ENCODE measurements at regions not wholly inside any gene's neighbourhood (a gene's known extent, or its start where the extent isn't known, plus 50 kb on each side); places are given as distances from the start of the nearest gene placed in this dataset.

DNA sequence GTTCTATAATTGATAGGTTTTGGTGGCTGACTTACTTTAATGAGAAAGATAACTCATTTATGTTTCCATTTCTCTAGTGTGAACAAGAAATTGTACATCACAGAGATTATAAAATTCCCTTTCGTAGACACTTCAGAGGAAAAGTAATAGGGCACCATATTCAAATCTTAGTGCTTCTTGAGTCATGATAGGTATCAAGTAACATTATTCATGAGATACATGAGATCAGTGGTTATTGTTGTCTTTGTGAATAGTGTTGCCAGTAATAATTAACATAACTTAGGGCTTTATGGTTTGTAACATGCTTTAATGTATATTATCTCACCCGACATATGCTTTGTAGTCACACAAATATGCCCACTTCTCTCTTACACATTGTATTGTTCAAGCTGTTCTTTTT is 73.7 kb upstream of the IL15 start:
- Histone ChIP-seq H3K27ac (ENCODE audit: low read depth, low read length) (no peak overlapping the region), H3K4me1 (replicated peaks in 1 of 4; ENCODE audit: control insufficient read depth in 3 of 4, insufficient read depth in 4 of 4, low read length in 3 of 4) (0 out of 7 replicates have a peak, but pooled peaks cover 0 to 2% (median 0%) of the 10 kb centered on the region in 4 experiments), H2BK20ac (ENCODE audit: low read length) (no peak overlapping the region), H3K23ac (ENCODE audit: insufficient read length) (no peak overlapping the region), H3K14ac (ENCODE audit: insufficient read length) (no peak overlapping the region), H2BK15ac (ENCODE audit: low read length) (no peak overlapping the region), H3K23me2 (ENCODE audit: low read depth, low read length) (no peaks in the 10 kb centered on the region), H2BK120ac (replicated peaks; ENCODE audit: low read depth, low read length) (no peak overlapping the region), H3K79me2 (ENCODE audit: control insufficient read depth in 1 of 2, insufficient read depth in 2 of 2, low read length in 2 of 2) (no peaks in the 10 kb centered on the region), H3K27me3 (replicated peaks in 1 of 4; ENCODE audit: control insufficient read depth in 3 of 4, extremely low read depth in 1 of 4, insufficient read depth in 3 of 4, low read length in 3 of 4) (no peaks in the 10 kb centered on the region), H4K8ac (ENCODE audit: extremely low read depth, insufficient read depth, low read length) (no peak overlapping the region), H2BK5ac (ENCODE audit: low read depth, low read length) (no peak overlapping the region), H3K36me3 (ENCODE audit: control insufficient read depth in 2 of 4, insufficient read depth in 4 of 4, low read length in 3 of 4) (no peaks in the 10 kb centered on the region), H3K79me1 (ENCODE audit: low read depth, low read length) (no peaks in the 10 kb centered on the region), H4K20me1 (replicated peaks in 1 of 2; ENCODE audit: control insufficient read depth in 1 of 2, insufficient read depth in 2 of 2, low read length in 2 of 2) (no peaks in the 10 kb centered on the region), H3K4ac (replicated peaks; ENCODE audit: insufficient read length, low read depth, low read length) (no peak overlapping the region), H2BK12ac (ENCODE audit: low read depth, low read length) (no peak overlapping the region), H3K9ac (replicated peaks in 1 of 4; ENCODE audit: extremely low read depth in 1 of 4, low read depth in 3 of 4, low read length in 3 of 4) (no peak overlapping the region), H3K4me3 (ENCODE audit: extremely low read depth in 1 of 4, insufficient read depth in 2 of 4, low read depth in 3 of 4, low read length in 4 of 4) (no peak overlapping the region), H3K4me2 (ENCODE audit: insufficient read depth in 1 of 2, low read depth in 2 of 2, low read length in 2 of 2) (no peak overlapping the region), H3K9me3 (ENCODE audit: insufficient read depth in 2 of 2, low read depth in 1 of 2, low read length in 1 of 2) (no peaks in the 10 kb centered on the region), H3K56ac (replicated peaks; ENCODE audit: insufficient read length, low read depth, low read length) (no peak overlapping the region), H3K18ac (ENCODE audit: extremely low read depth, low read length) (no peak overlapping the region), H4K5ac (ENCODE audit: insufficient read length, low read depth, low read length) (no peak overlapping the region), H2AK5ac (ENCODE audit: low read depth, low read length) (no peak overlapping the region), H2AFZ (ENCODE audit: low read length) (no peak overlapping the region), H4K91ac (replicated peaks; ENCODE audit: insufficient read length, low read length) (no peak overlapping the region)
- 91% methylated on average over 2 of the region's 2 CpGs; no CpG with 5 or more reads in 1 of the 2 experiments for WGBS, 2 experiments (ENCODE audit: extremely low coverage in 1 of 2, insufficient coverage in 1 of 2, insufficient read length in 1 of 2, insufficient replicate concordance in 2 of 2, low coverage in 1 of 2, low lambda C conversion rate in 2 of 2, missing lambda C conversion rate in 1 of 2)
- POLR2A ChIA-PET (ENCODE audit: partially characterized antibody), result no interaction called here
- FAIRE-seq (no peak), DNase-seq (ENCODE audit: low read depth in 1 of 2, low spot score in 2 of 2) (no peak)
- CTCF ChIA-PET (ENCODE audit: partially characterized antibody), result interaction anchor here (0.7 kb wide), 1 partner anchor 287 kb away, joined by 3 read pairs; no protein-coding TSS in a partner anchor
- TF ChIP-seq TCF12 (IDR thresholded peaks at IDR 0.05; ENCODE audit: low read depth, low read length) (no peak), MAFK (IDR thresholded peaks at IDR 0.05; ENCODE audit: low read depth, low read length) (no peak), TAF7 (optimal IDR thresholded peaks at IDR 0.05; ENCODE audit: borderline replicate concordance, low read depth, low read length) (no peak), KDM1A (IDR thresholded peaks at IDR 0.05; ENCODE audit: borderline replicate concordance, low read length) (no peak)

All from H1 (cell line).